Transverse colon (tissue), 4 donors: ENCODE measurements at regions not wholly inside any gene's neighbourhood (a gene's known extent, or its start where the extent isn't known, plus 50 kb on each side); places are given as distances from the start of the nearest gene placed in this dataset.

Experiments
- POLR2AphosphoS5 ChIP-seq, 3 donors: sonication (generic); formaldehyde crosslinking; IDR thresholded peaks; one replicate each; pipeline ENCODE4 v1.6.1; 2016; ENCODE audit warnings: antibody characterized with exemption in 3 of 3
- TF ChIP-seq, protein P1 (sequence below), 5 experiments: fragments of 200-600 bp in 3 of 5; fragments of 450-650 bp in 2 of 5; sonication (generic) in 3 of 5; IDR thresholded peaks; 1 replicate in 2 of 5; 2 replicates in 3 of 5; pipeline ENCODE4 v1.5.1; 2016 to 2017; ENCODE audit warnings: antibody characterized with exemption in 5 of 5, inconsistent platforms in 3 of 5, mild to moderate bottlenecking in 2 of 5, moderate library complexity in 1 of 5

DNA sequence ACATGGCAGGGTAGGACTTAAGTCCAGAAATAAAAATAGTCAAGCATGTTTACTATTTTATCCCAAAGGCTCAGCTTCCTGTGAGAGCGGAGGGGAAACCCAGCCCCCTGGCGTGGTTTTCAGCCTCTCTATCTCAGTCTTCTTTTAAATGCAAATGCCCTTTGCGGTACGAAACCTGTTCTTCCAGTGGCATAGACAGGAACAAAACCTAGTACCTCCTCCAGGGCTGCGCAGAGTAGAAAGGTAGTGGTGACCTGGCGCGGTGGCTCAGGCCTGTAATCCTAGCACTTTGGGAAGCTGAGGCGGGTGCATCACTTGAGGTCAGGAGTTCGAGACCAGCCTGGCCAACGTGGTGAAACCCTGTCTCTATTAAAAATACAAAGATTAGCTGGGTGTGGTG lies 181.3 kb upstream of the FOXK1 start:
- TF ChIP-seq, protein P1, sequence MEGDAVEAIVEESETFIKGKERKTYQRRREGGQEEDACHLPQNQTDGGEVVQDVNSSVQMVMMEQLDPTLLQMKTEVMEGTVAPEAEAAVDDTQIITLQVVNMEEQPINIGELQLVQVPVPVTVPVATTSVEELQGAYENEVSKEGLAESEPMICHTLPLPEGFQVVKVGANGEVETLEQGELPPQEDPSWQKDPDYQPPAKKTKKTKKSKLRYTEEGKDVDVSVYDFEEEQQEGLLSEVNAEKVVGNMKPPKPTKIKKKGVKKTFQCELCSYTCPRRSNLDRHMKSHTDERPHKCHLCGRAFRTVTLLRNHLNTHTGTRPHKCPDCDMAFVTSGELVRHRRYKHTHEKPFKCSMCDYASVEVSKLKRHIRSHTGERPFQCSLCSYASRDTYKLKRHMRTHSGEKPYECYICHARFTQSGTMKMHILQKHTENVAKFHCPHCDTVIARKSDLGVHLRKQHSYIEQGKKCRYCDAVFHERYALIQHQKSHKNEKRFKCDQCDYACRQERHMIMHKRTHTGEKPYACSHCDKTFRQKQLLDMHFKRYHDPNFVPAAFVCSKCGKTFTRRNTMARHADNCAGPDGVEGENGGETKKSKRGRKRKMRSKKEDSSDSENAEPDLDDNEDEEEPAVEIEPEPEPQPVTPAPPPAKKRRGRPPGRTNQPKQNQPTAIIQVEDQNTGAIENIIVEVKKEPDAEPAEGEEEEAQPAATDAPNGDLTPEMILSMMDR (IDR thresholded peaks at IDR 0.05) = no peak
- TF ChIP-seq POLR2AphosphoS5 (IDR thresholded peaks at IDR 0.05) = no peak
